Hippocampal formation (tissue), 2 donors: ENCODE measurements at regions not wholly inside any gene's neighbourhood (a gene's known extent, or its start where the extent isn't known, plus 50 kb on each side); places are given as distances from the start of the nearest gene placed in this dataset.

Experiments
- DNase-seq, 2 donors: peaks; one replicate each; lab custom pipeline; 2025; lab: John Stamatoyannopoulos, UW

- no peak for DNase-seq
Measured at GRCh38 chr1:168386949-168387586, 106.4 kb downstream of the TBX19 start.

GRCh38 chr1:168386492-168386891 is 105.8 kb downstream of the TBX19 start:
- no peak for DNase-seq

GRCh38 chr1:168381850-168382249 is 101.2 kb downstream of the TBX19 start:
- DNase-seq: no peak

GRCh38 chr1:168380945-168381344 is 100.3 kb downstream of the TBX19 start:
- DNase-seq: no peak

- no peak for DNase-seq
Measured at GRCh38 chr1:168379104-168379860, 98.6 kb downstream of the TBX19 start.

GRCh38 chr1:168375566-168376300 is 95.1 kb downstream of the TBX19 start:
- DNase-seq: no peak

- DNase-seq: peak in 1 of 2 donors; percentile 22
Measured at GRCh38 chr1:168374566-168374965, 93.9 kb downstream of the TBX19 start.

- peak in 1 of 2 donors; percentile 47 for DNase-seq
Measured at GRCh38 chr1:168373869-168374268, 93.2 kb downstream of the TBX19 start.

- DNase-seq: no peak
Measured at GRCh38 chr1:168372861-168373371, 92.2 kb downstream of the TBX19 start.

GRCh38 chr1:168372307-168372706 is 91.6 kb downstream of the TBX19 start:
- peak in 1 of 2 donors; percentile 19 for DNase-seq

GRCh38 chr1:168371477-168371876 is 90.8 kb downstream of the TBX19 start:
- DNase-seq: no peak

- no peak for DNase-seq
Measured at GRCh38 chr1:168370586-168370985, 89.9 kb downstream of the TBX19 start.

GRCh38 chr1:168369655-168370054 is 89.0 kb downstream of the TBX19 start:
- no peak for DNase-seq

- DNase-seq: no peak
Measured at GRCh38 chr1:168368131-168368530, 87.5 kb downstream of the TBX19 start.

- DNase-seq: no peak
Measured at GRCh38 chr1:168365719-168366479, 85.2 kb downstream of the TBX19 start.
